ENCODE measurements at regions not wholly inside any gene's neighbourhood (a gene's known extent, or its start where the extent isn't known, plus 50 kb on each side); places are given as distances from the start of the nearest gene placed in this dataset.

GRCh38 chr7:137078781-137079180 lies 210.3 kb downstream of the CHRM2 start:
- no peak overlapping the region for H3K4me3 ChIP-seq (ENCODE audit: low read depth, low read length)
- TF ChIP-seq CTCF (IDR thresholded peaks at IDR 0.05; ENCODE audit: low read depth, low read length), result no peak

- H3K4me3 ChIP-seq (ENCODE audit: low read depth, low read length), result no peak overlapping the region
- TF ChIP-seq CTCF (IDR thresholded peaks at IDR 0.05; ENCODE audit: low read depth, low read length), result no peak
Measured at GRCh38 chr7:137074391-137075030, 206.1 kb downstream of the CHRM2 start.

- no peak for TF ChIP-seq CTCF (IDR thresholded peaks at IDR 0.05; ENCODE audit: low read depth, low read length)
- H3K4me3 ChIP-seq (ENCODE audit: low read depth, low read length), result no peak overlapping the region
Measured at GRCh38 chr7:137073571-137074325, 205.3 kb downstream of the CHRM2 start.
